ENCODE measurements at regions not wholly inside any gene's neighbourhood (a gene's known extent, or its start where the extent isn't known, plus 50 kb on each side); places are given as distances from the start of the nearest gene placed in this dataset.
"Not testable (repeated sequence)": the region's sequence is repeated elsewhere in the genome, so short reads cannot be mapped to it uniquely, and the experiment has no call there.

DNA sequence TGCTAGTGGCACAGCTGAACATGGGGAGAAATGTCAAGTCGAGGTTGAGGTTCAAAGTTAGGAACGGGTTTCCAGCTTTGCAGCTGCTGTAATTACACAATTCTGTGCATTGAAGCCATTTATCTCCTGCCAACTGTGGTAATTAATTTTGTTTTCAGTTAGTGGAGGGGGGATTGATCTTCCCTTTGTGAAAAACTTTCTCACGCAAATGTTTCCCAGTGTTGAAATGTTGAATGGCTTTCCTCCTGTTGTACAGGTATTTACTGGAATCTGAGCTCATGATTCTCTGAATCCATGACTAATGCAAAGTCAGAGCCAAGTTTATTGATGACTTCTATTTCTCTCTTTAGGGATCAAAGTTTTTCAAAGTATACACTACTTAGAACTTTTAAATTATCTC, 198.4 kb upstream of the SLC35B3 start:
- H3K9me3 Mint-ChIP-seq (ENCODE audit: low read depth): no peaks in the 10 kb centered on the region
- no peak overlapping the region for H3K4me3 Mint-ChIP-seq
- no peaks in the 10 kb centered on the region for H3K27me3 Mint-ChIP-seq
- no peak overlapping the region for H3K27ac Mint-ChIP-seq
- no peaks in the 10 kb centered on the region for H3K4me1 Mint-ChIP-seq (ENCODE audit: low read depth)
- H3K36me3 Mint-ChIP-seq: no peaks in the 10 kb centered on the region

GRCh38 chr6:8628736-8629135, 193.4 kb upstream of the SLC35B3 start:
- no peak overlapping the region for H3K27ac Mint-ChIP-seq
- no peaks in the 10 kb centered on the region for H3K27me3 Mint-ChIP-seq
- H3K36me3 Mint-ChIP-seq: no peaks in the 10 kb centered on the region
- no peaks in the 10 kb centered on the region for H3K9me3 Mint-ChIP-seq (ENCODE audit: low read depth)
- no peaks in the 10 kb centered on the region for H3K4me1 Mint-ChIP-seq (ENCODE audit: low read depth)
- no peak overlapping the region for H3K4me3 Mint-ChIP-seq

DNA sequence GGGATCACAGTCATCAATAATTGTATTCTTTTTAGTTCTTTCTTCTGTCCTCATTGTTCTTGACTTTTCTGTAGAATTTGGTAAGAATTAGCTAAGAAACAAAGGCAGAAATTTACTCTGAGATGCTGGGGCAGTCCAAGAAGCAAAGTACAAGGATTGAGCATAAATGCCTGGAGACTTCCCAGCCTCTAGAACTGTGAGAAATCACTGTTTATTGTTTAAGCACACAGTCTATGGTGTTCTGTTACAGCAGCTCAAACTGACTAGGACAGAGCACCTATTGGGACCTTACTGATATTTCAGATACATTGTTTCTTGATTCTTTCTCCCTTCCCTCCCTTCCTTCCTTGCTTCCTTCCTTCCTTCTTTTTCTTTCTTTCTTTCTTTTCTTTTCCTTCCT, 192.7 kb upstream of the SLC35B3 start:
- Mint-ChIP-seq H3K4me1 (ENCODE audit: low read depth) (no peaks in the 10 kb centered on the region), H3K27ac (no peak overlapping the region), H3K9me3 (ENCODE audit: low read depth) (no peaks in the 10 kb centered on the region), H3K27me3 (no peaks in the 10 kb centered on the region), H3K36me3 (no peaks in the 10 kb centered on the region), H3K4me3 (no peak overlapping the region)

DNA sequence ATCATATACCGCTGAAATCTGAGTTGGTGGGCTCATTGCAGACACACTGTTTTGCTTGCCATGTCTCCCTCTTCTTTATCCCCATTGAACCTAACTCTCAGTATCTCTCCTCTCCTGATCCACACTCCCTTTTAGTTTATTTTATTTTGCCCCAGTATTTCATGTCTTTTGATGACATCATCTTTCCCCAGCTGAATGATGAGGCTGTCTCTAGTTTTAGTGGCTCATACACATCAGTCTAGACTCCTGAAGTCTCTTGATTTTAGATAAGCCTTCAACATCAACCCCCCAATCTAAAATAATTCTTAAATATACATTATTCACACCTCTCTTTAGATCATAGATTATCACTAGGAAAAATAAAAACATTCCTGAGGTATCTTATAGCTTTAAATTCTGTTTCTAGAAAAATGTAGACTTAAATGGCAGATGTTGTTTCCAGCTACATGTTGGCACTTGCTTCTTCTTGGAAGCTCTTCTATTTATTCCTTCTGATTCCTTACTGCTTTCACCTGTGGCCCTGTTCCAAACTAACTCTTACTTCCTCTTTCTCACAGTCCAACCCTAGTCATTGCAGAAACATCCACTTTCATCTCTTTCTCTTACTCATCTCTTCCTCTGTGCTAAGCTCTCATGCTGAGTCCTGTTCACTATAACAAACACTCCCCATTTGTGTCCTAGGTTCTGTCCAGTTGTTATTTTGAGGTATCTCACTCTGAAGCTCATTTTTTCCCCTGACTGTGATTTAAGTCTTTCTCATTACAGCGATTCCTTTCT, 191.9 kb upstream of the SLC35B3 start:
- no peaks in the 10 kb centered on the region for H3K36me3 Mint-ChIP-seq
- H3K9me3 Mint-ChIP-seq (ENCODE audit: low read depth): no peaks in the 10 kb centered on the region
- no peak overlapping the region for H3K27ac Mint-ChIP-seq
- no peak overlapping the region for H3K4me3 Mint-ChIP-seq
- H3K4me1 Mint-ChIP-seq (ENCODE audit: low read depth): no peaks in the 10 kb centered on the region
- no peaks in the 10 kb centered on the region for H3K27me3 Mint-ChIP-seq

GRCh38 chr6:8624665-8625064, 189.3 kb upstream of the SLC35B3 start:
- Mint-ChIP-seq H3K4me1 (ENCODE audit: low read depth) (no peaks in the 10 kb centered on the region), H3K27ac (no peak overlapping the region), H3K9me3 (ENCODE audit: low read depth) (no peaks in the 10 kb centered on the region), H3K27me3 (no peaks in the 10 kb centered on the region), H3K4me3 (no peak overlapping the region), H3K36me3 (no peaks in the 10 kb centered on the region)

DNA sequence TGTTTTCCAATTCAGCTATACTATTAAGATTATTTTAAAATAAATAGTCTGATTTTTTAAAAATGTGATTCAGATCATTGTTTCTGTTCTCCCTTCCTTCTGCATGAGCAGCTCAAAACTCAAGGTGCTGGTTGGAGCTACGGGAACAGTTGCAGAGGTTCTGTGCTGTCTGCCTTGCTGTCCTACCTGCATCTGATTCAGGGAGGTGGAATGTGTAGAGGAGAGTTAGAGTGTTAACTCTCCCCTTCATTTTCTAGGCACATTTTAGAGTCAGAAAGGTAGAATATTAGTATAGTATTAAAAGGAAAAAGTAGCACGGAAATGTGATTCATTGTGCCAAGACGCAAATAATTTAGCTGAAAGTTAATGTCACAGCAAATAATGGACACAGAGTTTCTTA, 188.1 kb upstream of the SLC35B3 start:
- Mint-ChIP-seq H3K4me3 (no peak overlapping the region), H3K27ac (no peak overlapping the region), H3K27me3 (no peaks in the 10 kb centered on the region), H3K4me1 (ENCODE audit: low read depth) (no peaks in the 10 kb centered on the region), H3K36me3 (no peaks in the 10 kb centered on the region), H3K9me3 (ENCODE audit: low read depth) (peaks cover 7% of the 10 kb centered on the region)

DNA sequence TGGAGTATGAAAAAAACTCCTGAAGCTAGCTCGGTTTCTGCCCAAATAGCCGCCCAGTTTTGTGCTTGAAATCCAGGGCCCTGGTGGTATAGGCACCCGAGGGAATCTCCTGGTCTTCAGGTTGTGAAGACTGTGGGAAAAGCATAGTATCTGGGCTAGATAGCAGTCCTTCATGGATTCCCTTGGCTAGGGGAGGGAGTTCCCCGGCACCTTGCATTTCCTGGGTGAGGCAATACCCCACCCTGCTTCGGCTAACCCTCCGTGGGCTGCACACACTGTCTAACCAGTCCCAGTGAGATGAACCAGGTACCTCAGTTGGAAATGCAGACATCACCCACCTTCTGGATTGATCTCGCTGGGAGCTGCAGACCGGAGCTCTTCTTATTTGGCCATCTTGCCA, 184.5 kb upstream of the SLC35B3 start:
- H3K4me1 Mint-ChIP-seq (ENCODE audit: low read depth): no peaks in the 10 kb centered on the region
- no peaks in the 10 kb centered on the region for H3K36me3 Mint-ChIP-seq
- H3K9me3 Mint-ChIP-seq (ENCODE audit: low read depth): peaks cover 10% of the 10 kb centered on the region
- H3K27me3 Mint-ChIP-seq: no peaks in the 10 kb centered on the region
- H3K27ac Mint-ChIP-seq: no peak overlapping the region
- no peak overlapping the region for H3K4me3 Mint-ChIP-seq

GRCh38 chr6:8619408-8619807, 184.1 kb upstream of the SLC35B3 start:
- not testable (repeated sequence) for H3K4me3 Mint-ChIP-seq

GRCh38 chr6:8608737-8609136, 173.4 kb upstream of the SLC35B3 start:
- no peaks in the 10 kb centered on the region for H3K4me1 Mint-ChIP-seq (ENCODE audit: low read depth)
- H3K9me3 Mint-ChIP-seq (ENCODE audit: low read depth): peaks cover 8% of the 10 kb centered on the region
- H3K27me3 Mint-ChIP-seq: peaks cover 2% of the 10 kb centered on the region
- no peak overlapping the region for H3K27ac Mint-ChIP-seq
- H3K4me3 Mint-ChIP-seq: no peak overlapping the region
- H3K36me3 Mint-ChIP-seq: peaks cover 7% of the 10 kb centered on the region

More at GRCh38 chr6:8619408-8619807, 184.1 kb upstream of the SLC35B3 start:
- not testable (repeated sequence) for H3K4me1 Mint-ChIP-seq (ENCODE audit: low read depth); H3K36me3 Mint-ChIP-seq; H3K27ac Mint-ChIP-seq; H3K27me3 Mint-ChIP-seq
- peaks cover 10% of the 10 kb centered on the region for H3K9me3 Mint-ChIP-seq (ENCODE audit: low read depth)

GRCh38 chr6:8589941-8590729, 154.8 kb upstream of the SLC35B3 start:
- Mint-ChIP-seq H3K27me3 (no peaks in the 10 kb centered on the region), H3K27ac (no peak overlapping the region), H3K4me1 (ENCODE audit: low read depth) (no peaks in the 10 kb centered on the region), H3K4me3 (no peak overlapping the region), H3K9me3 (ENCODE audit: low read depth) (peaks cover 8% of the 10 kb centered on the region), H3K36me3 (no peaks in the 10 kb centered on the region)

GRCh38 chr6:8588176-8588575, 152.8 kb upstream of the SLC35B3 start:
- Mint-ChIP-seq H3K27me3 (peaks cover 3% of the 10 kb centered on the region), H3K9me3 (ENCODE audit: low read depth) (peaks cover 12% of the 10 kb centered on the region), H3K4me1 (ENCODE audit: low read depth) (no peaks in the 10 kb centered on the region), H3K27ac (no peak overlapping the region), H3K36me3 (peaks cover 3% of the 10 kb centered on the region), H3K4me3 (no peak overlapping the region)

GRCh38 chr6:8583291-8583690, 147.9 kb upstream of the SLC35B3 start:
- Mint-ChIP-seq H3K27me3 (peaks cover 5% of the 10 kb centered on the region), H3K27ac (no peak overlapping the region), H3K4me1 (ENCODE audit: low read depth) (no peaks in the 10 kb centered on the region), H3K9me3 (ENCODE audit: low read depth) (peaks cover 7% of the 10 kb centered on the region), H3K36me3 (peaks cover 3% of the 10 kb centered on the region), H3K4me3 (no peak overlapping the region)

DNA sequence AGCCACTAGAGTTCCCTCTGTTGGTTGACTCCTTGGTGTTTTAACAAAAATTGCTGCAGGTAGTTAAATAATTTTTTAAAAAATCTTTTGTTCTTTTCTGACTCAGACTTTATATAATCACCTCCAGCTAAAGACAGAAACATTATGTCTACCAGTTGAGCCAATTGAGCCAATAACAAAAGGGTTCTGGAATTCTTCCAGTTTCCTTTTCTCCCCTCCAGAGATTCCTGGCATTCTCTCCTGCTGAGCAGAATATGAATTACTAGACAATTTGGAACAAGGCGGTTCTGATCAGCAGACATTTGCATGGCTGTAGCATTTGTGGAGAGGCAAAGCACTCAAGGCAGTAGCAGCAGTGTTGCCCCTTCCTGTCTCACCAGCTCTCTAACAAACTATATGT, 144.0 kb upstream of the SLC35B3 start:
- Mint-ChIP-seq H3K27me3 (peaks cover 2% of the 10 kb centered on the region), H3K27ac (no peak overlapping the region), H3K9me3 (ENCODE audit: low read depth) (peaks cover under 1% of the 10 kb centered on the region), H3K4me1 (ENCODE audit: low read depth) (no peaks in the 10 kb centered on the region), H3K4me3 (no peak overlapping the region), H3K36me3 (no peaks in the 10 kb centered on the region)

DNA sequence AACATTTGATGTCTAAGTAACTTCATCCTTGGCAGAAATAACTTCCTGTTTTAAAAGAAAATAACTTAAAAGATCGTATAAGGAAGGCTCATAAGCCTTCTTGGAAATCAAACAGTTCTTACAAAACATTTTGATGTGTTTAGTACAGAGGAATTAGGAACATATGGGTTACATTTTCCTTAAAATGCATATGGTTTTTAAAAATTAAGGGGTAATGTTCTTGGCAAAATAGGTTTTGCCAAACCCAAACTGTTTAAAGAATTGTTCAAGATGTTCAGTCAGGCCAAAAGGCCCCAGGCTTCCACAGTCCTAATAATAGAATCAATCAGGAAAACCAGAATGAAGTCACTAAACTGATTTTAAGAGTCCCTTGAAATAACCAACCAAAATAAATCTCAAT, 142.7 kb upstream of the SLC35B3 start:
- H3K27me3 Mint-ChIP-seq: peaks cover 1% of the 10 kb centered on the region
- no peak overlapping the region for H3K4me3 Mint-ChIP-seq
- H3K4me1 Mint-ChIP-seq (ENCODE audit: low read depth): no peaks in the 10 kb centered on the region
- H3K27ac Mint-ChIP-seq: no peak overlapping the region
- H3K36me3 Mint-ChIP-seq: no peaks in the 10 kb centered on the region
- no peaks in the 10 kb centered on the region for H3K9me3 Mint-ChIP-seq (ENCODE audit: low read depth)

GRCh38 chr6:8574749-8575468, 139.6 kb upstream of the SLC35B3 start:
- Mint-ChIP-seq H3K4me1 (ENCODE audit: low read depth) (no peaks in the 10 kb centered on the region), H3K9me3 (ENCODE audit: low read depth) (no peaks in the 10 kb centered on the region), H3K36me3 (no peaks in the 10 kb centered on the region), H3K27me3 (no peaks in the 10 kb centered on the region), H3K27ac (no peak overlapping the region), H3K4me3 (no peak overlapping the region)

Data from activated naive CD8-positive, alpha-beta T cell (primary cell).